GM19035 (cell line): ENCODE measurements at regions not wholly inside any gene's neighbourhood (a gene's known extent, or its start where the extent isn't known, plus 50 kb on each side); places are given as distances from the start of the nearest gene placed in this dataset.
"Not testable (repeated sequence)": the region's sequence is repeated elsewhere in the genome, so short reads cannot be mapped to it uniquely, and the experiment has no call there.

ENCODE experiments used
- ATAC-seq: cut with Tn5 transposase; IDR thresholded peaks from one replicate; pipeline ENCODE4 v1.9.1; 2021; ENCODE audit not compliant: unreplicated experiment

DNA sequence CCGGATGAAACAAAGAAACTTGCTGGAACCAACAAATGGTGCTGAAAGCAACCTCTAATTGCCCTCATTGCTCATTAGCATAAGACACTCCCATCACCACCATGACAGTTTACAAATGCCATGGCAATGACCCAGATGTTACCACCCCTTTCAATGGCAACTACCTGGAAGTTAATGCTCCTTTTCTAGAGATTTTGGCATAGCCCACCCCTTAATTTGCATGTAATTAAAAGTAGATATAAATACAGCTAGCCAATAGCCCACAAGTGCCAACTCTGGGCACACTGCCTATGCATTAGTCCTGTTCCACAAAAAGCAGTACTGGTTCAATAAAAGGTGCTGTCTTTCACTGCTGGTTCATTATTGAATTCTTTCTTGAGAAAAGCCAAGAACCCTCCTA lies 410.3 kb upstream of the PPP1R2C start:
- no peak for ATAC-seq

DNA sequence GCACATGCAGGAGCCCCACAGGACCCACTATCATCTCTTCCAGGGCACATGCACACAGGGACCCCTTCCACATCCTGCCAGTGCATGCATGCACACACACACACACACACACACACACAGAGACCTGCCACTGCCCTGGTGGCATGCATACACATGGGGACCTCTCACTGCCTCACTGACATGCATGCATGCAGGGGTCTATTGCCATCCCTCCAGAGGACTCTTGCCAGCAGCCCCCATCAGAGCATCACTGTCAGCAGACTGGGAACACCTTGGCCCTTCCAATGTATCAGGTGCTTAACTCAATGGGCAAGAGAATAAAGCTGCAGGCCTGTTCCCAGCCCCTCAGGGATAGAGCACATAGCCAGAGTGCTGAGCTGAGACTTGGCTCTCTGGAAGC lies 433.6 kb upstream of the PPP1R2C start:
- no peak for ATAC-seq

DNA sequence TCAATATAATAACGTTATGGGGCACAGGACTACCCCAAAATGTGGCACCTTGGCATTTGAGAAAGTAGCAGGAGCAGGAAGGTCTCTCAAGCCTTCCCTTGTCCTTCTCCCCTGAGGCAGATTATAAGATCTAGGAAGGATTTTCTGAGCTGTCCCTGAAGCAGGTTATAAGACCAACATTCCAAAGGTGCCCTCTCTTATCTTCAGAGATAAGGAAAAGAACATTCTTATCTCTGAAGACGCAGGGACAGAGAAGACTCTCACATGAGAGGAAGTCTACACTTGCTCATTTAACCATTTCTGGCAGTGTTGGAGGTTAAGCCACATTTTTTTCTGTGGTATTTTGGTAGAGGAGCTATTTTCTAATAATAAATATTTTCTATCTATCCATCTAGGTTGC lies 437.9 kb upstream of the MAOA start:
- no peak for ATAC-seq

DNA sequence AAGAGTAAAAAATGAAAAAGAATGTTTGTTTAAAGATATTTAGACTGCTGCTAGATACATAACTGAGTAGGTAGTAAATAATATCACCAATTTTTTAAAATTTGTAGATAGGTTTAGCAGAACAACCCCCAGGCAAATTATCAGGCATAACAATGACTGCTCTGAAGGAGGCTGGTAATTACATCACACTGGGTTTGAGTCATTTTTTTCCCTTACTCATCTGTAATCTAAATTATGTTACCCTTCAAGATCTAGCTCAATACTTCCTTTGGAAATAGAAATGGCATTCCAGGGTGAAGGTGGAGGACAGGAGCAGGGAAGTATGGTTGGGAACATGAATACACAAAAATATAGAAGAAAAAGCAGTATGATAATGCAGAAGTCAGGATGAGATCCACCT lies 431.6 kb upstream of the MAOA start:
- ATAC-seq, result no peak

DNA sequence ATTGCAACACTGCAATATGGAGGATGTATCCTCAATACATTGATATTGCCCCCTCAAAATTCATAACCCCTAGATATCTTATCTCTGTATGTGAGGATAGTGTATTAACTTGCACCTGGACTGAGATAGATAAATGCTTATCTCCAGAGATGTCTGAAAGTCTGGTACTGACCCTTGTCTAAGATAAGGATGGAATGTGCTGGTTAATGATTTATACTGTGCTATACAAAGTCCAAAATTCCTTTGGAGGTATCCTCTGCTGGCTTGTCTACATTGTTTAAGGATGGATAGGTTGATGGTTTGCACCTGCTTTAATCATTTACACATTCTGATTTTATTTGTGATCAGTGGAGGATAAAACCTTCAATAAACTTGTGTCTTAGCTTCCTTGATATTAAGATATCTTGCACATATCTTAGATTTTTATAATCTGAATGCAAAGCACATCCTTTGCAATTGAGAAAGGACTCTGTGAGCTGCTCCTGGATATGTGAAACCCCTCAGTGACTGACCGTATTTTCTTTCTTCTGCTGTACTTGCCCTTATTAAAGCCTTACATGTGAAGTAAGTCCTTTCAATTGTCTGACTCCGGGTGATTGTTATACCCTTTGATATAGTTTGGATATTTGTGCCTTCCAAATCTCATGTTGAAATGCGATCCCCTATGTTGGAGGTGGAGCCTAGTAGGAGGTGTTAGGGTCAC lies 430.3 kb upstream of the MAOA start:
- no peak for ATAC-seq

DNA sequence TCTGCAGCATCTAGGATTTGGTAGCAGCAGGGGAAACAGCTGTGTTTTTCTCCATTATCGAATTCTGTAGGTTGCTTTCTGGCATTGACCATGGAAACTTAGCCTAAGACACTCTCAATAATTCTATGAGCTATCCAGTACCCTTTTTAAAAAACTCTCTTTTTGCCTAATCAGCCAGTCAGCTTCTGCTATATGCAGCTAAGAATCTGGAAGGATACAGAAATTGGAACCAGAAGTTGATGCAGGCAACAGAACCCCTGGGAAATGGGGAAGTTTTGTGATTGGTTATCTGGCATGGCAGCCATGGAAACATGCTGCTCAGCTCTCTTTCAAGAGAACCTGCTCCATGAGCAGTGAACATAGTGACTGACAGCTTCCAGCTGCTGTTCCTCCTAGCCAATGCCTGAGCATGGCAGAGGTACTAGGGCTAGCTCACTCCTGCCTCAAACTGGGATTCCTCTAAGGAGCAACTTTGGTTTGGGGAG lies 417.6 kb upstream of the MAOA start:
- ATAC-seq, result no peak

DNA sequence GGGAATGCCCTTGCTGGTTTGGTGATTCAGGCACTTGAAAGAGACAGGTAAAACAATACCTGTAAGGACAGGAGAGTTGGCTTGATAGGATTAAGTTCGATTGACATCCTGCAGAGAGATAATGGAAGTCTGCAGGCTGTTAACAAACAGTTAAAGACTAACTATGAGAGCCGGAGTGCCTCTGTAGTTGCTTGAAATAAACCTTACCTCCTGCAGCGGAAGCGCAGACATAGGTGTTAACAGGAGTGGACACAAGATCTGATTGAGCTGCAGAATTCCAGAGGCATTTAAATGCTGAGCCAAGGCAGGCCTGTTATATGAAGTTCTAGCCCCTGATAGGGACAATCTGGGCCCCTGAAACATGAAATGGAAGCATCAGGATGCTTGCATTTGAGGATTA lies 416.7 kb upstream of the MAOA start:
- ATAC-seq, result no peak

DNA sequence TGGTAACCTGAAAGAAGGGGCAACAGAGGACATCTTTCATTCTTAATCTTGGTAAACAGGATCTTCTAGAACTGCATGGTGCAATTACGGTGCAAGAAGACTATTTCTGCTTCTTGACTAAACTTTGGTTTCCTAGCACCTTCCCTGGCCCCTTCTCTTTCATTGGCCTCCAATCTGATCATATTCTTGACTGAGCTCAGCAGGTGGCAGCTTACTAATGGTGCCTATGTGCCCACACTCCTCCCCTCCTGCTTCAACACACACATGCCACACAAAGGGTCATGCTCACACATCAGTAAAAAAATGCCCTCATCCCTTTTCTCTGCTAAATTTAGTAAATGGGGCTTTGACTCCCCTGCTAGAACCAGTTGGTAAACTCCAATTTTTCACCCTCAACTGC lies 400.5 kb upstream of the MAOA start:
- ATAC-seq, result no peak

DNA sequence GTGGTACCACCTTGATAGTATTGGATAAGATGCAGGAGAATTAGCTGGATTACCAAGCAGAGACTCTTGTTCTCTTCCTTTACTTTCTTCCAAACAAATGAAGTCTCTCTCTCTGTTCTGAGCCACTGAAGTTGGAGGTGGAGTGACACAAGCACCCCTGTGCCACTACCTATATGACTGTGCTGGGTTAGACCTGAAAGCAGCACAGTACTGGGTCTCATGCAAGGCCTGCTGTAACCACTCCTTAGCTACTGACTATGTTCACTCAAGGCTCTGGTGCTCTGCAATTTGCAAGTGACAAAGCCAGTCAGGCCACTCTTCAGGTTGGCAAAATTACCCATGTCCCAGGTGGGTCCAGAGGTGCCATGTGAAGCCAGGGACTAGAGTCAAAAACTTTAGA lies 389.6 kb upstream of the MAOA start:
- ATAC-seq, result no peak

DNA sequence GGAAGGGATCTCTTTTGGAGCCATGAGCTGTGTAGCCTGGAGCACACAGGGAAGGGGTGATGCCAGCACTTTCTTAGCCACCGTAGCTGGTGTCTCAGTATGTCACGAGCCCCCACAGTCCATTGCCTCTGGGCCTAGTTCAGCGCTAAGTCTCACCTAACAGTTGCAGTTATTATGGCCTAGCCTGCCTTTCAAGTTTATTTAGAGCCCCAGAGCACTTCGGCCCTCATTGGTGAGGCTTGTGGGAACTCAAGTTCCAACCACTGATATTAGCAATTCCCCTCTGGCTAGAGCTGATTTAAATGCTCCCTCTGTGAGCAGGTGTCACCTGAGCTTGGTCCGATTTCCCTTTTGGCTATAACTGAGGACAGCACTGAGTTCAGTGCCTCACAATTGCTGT lies 388.4 kb upstream of the MAOA start:
- ATAC-seq, result no peak

DNA sequence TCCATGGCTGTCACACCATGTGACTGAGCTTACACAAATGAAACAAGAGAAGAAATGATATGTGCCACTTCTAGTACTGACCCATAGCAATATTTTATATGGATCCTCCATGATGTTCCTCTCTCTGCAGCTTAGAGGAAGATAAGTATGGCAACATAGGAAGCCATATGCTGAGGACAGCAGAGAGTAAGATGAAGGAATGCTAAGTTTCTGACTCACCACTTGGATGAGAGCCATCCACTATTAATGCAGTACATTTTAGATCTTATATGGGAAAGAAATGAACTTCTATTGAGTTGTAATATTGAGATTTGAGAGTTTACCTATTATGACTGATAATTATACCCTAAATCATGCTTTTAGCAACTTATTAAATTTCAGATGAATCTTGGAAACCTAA lies 386.9 kb upstream of the MAOA start:
- no peak for ATAC-seq

DNA sequence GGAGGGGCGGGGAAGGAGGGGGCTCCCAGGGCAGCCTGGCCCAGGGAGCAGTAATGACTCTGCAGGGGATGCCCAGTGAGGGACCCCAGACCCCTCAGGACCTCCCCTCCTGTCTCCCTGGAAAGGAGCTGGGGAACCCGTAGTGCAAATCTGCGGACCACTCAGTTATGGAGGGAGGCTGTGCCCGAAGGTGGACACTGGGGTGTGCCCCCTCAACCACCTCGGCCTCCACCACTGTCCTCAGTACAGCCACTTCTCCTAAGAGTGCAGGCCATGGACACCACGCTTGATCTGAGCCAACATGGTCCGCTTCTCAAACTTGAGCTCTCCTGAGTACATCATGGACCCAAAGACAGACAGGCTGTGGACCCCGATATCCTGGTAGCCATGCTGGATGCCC lies 378.2 kb upstream of the MAOA start:
- ATAC-seq, result no peak

DNA sequence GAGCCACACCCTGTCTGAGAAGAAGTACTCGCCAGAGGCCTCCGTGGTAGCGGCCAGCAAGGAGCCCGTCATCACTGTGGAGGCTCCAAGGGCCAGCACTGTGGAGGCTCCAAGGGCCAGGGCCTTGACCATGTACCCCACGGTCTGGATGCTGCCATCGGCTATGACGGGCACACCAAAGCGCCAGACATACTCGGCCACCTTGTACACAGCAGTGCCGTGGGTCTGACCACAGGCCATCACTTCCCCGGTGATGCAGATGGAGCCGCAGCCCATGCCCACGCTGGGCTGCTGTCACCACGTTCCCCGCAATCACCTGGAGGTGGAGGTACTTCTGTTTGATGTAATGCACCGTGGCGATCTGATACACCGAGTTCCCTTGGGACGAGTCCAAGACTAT lies 377.7 kb upstream of the MAOA start:
- ATAC-seq, result no peak

DNA sequence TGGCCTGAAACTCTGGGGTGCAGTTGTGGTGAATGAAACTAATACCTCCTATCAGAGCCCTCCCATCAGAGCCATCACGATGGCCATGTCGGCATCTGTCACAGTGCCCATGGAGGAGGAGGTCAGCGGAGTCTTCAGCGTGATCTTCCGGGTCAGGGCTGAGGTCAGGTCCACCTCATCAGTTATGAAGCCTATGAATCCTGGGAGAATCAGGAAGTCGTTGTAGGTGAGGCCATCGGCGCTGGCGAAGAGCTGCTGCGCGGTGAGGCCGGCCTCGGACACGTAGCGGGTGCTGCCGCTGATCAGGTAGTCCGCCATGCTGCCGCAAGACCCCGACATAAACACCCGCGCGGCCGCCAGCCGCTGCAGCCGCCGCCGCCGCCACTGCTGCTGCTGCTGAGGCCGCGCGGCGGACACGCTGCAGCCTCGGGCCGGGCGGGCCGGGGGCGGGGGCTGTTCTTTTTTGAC lies 376.7 kb upstream of the MAOA start:
- no peak for ATAC-seq

DNA sequence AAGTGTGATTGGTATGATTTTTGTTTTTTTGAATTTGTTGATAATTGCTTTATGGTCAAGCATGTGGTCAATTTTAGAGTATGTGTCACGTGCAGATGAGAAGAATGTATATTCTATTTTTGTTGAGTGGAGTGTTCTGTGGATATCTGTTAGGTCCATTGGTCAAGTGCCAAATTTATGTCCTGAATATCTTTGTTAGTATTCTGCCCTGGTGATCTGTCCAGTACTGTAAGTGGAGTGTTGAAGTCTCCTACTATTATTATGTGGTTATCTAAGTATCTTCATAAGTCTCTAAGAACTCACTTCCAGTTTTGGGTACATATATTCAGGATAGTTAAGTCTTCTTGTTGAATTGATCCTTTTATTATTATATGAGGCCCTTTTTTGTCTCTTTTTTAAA lies 372.9 kb upstream of the MAOA start:
- ATAC-seq, result no peak

DNA sequence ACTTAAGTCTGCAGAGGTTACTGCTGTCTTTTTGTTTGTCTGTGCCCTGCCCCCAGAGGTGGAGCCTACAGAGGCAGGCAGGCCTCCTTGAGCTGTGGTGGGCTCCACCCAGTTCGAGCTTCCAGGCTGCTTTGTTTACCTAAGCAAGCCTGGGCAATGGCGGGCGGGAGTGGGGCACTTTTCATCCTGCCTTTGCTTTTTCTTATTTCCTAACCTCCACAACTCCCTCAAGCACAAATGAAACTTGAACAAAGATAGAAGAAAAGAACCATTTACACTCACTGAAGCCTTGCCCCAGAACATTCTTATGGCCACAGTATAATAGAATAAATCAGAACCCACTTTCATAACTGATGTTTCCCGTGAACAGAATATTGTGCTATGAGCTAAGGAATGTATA lies 344.5 kb upstream of the MAOA start:
- ATAC-seq, result not testable (repeated sequence)

DNA sequence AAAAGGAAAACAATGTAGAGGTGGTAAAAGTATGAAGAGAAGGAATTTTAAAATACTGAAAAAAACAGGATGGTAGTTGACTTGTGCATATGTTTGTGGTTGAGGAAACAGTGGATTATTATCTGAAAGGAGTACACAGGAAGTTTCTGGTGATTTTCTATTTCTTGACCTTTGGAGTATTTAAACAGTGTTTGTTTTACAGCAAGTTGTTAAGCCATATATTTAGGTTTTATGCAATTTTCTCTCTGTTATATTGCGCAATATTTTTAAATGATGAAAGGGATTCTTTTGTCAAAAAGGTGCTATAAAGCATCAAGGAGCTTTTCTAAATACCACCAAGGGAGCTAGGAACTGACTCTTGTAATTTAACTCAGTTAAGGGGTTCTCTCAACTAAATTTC lies 343.1 kb upstream of the MAOA start:
- no peak for ATAC-seq

DNA sequence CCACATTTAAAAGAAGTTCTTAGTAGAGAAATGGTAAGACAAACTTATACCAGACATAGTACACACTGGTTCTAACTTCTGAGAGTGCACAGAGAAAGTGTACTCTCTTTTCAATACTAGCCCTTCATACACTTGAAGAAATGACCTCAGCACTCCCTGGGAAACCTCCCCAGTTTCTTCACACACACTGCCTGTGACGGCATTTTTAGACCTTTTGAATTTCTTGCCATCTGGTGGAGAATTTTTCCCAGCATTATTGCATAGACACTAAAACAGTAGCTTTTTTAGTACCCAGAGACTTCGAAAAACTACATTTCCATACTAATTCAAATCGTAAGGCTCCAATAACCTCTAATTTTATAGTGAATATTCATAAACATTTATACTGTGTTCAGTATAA lies 341.6 kb upstream of the MAOA start:
- ATAC-seq, result no peak

DNA sequence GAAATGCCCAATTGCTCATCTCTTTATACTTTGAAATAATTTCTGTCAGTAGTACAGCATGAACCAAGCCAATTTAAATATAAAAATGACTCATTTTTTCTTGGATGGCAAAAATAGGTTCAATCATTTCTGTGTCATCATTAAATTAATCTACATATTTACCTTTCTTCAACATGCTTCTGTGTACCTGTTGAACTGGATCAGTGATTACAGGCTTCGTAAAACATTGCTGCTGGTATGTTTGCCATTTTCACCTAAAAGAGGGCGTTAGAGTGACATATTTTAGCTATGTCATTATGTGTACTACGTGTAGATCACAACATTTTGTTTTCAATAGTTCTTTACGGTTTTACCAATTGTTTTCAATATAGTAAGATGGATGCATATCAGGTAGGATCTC lies 340.5 kb upstream of the MAOA start:
- ATAC-seq, result no peak

DNA sequence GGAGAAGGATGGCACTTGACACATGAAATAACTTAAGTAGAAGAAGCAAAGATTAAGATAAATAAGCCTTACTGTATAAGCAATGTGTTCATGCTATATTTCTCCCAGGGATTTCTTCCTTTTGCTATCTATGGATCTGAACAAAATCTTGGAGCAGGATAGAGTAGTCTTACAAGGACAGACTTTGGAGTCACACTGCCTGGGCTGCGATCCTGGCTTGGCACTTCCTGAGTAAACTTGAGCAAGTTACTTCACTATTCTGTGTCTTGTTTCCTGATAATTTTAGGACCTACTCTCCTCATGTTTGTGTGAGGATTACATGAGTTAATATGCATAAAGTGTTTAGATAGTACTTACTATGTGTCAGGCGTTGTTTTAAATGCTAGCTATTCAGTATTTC lies 340.0 kb upstream of the MAOA start:
- no peak for ATAC-seq

DNA sequence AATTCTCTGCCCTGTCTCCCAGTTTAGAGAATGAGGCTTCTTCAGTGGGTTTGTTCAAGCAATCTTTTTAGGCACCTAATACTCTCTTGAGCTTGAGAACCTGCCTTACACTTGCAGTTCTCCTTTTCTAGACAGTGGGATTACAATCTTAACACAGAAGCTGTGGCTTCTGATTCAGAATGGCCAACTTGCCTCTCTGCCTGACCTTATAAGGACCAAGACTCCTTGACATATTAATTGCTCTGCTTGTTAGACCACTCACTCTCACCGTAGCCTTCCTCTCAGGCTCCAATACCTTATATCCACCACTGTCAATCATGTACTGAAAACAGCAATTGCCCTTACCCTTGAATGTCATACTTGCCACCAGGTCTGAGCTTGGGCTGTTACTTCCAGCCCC lies 338.7 kb upstream of the MAOA start:
- ATAC-seq, result no peak

DNA sequence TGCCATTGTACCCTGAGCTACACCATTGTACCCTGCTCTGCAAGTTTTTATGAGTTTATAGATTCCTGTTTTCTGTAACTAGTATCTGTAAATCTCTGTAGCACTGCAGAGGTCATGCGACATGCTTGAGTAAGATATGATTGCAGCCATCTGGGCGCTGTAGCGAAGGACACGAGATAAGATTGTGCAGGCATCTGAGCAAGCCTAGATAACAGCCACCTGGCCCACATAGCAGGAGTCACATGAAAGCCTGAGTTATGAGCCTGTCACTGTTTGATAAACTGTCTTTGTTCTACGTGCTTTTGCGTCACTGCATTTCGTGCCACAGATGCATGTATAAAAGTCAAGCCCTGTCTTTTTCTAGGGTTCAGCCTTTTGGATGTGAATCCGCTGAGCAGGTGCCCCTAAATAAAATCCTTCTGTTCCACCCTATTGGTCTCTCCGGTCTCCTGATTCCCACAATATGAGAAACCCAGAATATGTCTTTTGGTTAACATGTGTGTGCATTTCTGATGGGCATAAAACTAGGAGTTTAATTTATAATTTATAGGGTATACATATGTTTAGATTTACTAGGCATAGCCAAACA lies 327.6 kb upstream of the MAOA start:
- no peak for ATAC-seq

DNA sequence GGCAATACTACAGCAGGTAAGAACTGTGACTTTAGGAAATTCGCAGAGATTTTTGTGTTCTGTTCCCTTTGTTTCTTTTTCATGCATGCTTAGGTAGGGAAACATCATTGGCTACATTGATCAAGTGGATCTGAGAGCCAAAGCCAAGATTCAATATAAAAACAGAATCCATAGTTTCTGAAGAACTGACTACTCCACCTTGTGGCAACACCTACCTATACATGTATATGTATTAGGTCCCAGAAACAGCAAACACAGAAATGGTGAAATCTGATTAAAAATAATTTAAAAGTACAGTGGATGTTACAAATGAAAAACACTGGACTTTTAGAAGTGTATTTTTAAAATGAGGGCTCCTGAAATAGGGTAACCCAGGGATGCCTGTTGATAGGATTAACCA lies 322.6 kb upstream of the MAOA start:
- no peak for ATAC-seq
